Progenitor cell of endocrine pancreas (in vitro differentiated cells): ENCODE measurements at regions not wholly inside any gene's neighbourhood (a gene's known extent, or its start where the extent isn't known, plus 50 kb on each side); places are given as distances from the start of the nearest gene placed in this dataset.
A peak's percentile ranks its signal among the peaks of the same experiment; 100 is the strongest.

Experiments used
- DNase-seq: peaks from one replicate; pipeline ENCODE4 v3.0.0; 2021; ENCODE audit warnings: low spot score; ENCODE audit not compliant: unreplicated experiment
- H3K27ac Mint-ChIP-seq: 2 replicates; pipeline ENCODE4 v1.8.0; 2021; ENCODE audit warnings: mild to moderate bottlenecking, moderate library complexity, mixed read lengths
- H3K27me3 Mint-ChIP-seq: 2 replicates; pipeline ENCODE4 v1.8.0; 2021; ENCODE audit warnings: mixed read lengths
- H3K36me3 Mint-ChIP-seq: 2 replicates; pipeline ENCODE4 v1.8.0; 2022; ENCODE audit warnings: mixed read lengths; ENCODE audit not compliant: insufficient read depth
- H3K4me1 Mint-ChIP-seq: 2 replicates; pipeline ENCODE4 v1.8.0; 2021; ENCODE audit warnings: low read depth, mixed read lengths
- H3K4me3 Mint-ChIP-seq: 2 replicates; pipeline ENCODE4 v1.8.0; 2021; ENCODE audit warnings: low read depth, mild to moderate bottlenecking, moderate library complexity, mixed read lengths
- H3K9me3 Mint-ChIP-seq: 2 replicates; pipeline ENCODE4 v1.8.0; 2021; ENCODE audit warnings: low read depth, mixed read lengths
- TF ChIP-seq, protein P1 (sequence below): fragments of 200-600 bp; sonication (generic); IDR thresholded peaks from one replicate; pipeline ENCODE4 v1.5.0; 2021; ENCODE audit warnings: antibody characterized with exemption, mild to moderate bottlenecking; ENCODE audit not compliant: unreplicated experiment

DNA sequence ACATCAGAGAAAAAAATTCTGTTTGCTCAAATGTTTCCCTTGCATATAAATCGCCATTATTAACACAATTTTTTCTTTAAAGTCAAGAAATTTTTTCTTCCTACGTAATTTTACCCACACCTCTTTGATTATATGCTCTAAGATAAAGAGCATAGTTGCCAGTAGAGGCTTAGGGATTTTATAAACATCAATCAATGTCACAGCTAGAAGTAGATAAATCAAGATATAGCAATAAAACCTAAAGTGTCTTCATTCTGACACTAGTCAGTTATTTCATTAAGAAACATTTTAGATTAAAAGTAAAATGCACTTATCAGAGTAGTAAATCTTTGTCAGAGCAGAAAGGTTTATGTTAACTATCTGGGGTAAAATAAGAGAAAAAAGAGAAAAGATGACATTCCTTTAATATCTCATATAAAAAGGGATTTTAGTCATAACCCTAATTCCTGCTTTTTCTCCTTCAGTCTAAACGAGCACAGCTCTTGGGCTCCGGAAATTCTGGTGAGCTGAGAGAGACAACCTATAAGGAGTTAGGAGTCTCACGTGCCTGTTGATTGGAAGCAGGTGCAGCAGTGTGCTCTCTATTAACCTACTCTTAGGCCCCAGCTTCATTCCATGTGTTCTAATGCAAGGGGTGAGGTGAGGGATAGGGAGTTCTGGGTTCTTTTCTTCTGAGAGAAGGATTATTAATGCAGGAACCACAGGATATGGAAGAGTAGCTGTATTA, 172.4 kb upstream of the GULP1 start:
- H3K4me3 Mint-ChIP-seq = no peak overlapping the region
- no peaks in the 10 kb centered on the region for H3K27me3 Mint-ChIP-seq
- TF ChIP-seq, protein P1, sequence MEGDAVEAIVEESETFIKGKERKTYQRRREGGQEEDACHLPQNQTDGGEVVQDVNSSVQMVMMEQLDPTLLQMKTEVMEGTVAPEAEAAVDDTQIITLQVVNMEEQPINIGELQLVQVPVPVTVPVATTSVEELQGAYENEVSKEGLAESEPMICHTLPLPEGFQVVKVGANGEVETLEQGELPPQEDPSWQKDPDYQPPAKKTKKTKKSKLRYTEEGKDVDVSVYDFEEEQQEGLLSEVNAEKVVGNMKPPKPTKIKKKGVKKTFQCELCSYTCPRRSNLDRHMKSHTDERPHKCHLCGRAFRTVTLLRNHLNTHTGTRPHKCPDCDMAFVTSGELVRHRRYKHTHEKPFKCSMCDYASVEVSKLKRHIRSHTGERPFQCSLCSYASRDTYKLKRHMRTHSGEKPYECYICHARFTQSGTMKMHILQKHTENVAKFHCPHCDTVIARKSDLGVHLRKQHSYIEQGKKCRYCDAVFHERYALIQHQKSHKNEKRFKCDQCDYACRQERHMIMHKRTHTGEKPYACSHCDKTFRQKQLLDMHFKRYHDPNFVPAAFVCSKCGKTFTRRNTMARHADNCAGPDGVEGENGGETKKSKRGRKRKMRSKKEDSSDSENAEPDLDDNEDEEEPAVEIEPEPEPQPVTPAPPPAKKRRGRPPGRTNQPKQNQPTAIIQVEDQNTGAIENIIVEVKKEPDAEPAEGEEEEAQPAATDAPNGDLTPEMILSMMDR = no peak
- H3K4me1 Mint-ChIP-seq = no peaks in the 10 kb centered on the region
- H3K36me3 Mint-ChIP-seq = peaks cover 1% of the 10 kb centered on the region
- peaks cover 3% of the 10 kb centered on the region for H3K9me3 Mint-ChIP-seq
- no peak for DNase-seq
- no peak overlapping the region for H3K27ac Mint-ChIP-seq

DNA sequence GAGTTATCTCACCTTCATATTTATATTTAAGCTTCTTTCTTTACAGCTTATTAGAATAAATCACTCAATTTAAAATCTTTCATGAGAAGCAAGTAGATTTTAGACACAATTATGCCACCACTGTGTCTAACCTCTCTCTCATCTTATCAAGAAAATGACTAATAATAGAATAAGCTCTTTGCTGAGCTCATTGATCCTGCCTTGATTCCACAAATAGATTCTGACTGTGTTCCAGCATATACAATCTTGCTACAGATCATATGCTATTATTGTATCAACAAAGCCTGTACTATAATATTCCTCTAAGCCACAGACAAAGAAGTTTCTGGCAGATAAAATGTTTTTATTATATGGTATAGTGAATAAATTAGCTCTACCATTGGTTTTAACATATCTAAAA, 168.7 kb upstream of the GULP1 start:
- Mint-ChIP-seq H3K9me3 (peaks cover 3% of the 10 kb centered on the region), H3K36me3 (peaks cover 1% of the 10 kb centered on the region), H3K4me1 (no peaks in the 10 kb centered on the region), H3K27ac (no peak overlapping the region), H3K4me3 (peak overlapping the region; percentile 19), H3K27me3 (no peaks in the 10 kb centered on the region)
- DNase-seq = no peak
- TF ChIP-seq, protein P1 = no peak

DNA sequence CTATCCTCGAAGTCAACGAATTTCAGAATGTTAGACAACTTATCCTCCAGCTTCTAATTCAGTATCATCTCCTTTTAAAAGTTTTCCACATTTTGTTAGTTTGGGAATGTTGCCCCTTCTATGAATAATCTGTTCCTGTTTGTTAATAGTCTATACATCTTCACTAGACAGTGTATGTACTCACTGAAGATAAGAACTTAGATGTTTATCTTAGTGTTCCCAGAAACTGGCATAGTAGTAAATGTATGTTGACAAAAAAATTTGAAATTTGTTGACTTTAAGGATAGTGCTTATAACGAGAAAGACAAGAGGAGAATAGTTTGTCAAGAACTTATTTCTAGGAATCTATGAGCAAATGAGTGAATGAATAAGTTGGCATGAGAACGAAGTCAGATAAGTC, 162.0 kb upstream of the GULP1 start:
- H3K9me3 Mint-ChIP-seq = peaks cover 2% of the 10 kb centered on the region
- DNase-seq = no peak
- H3K4me3 Mint-ChIP-seq = no peak overlapping the region

DNA sequence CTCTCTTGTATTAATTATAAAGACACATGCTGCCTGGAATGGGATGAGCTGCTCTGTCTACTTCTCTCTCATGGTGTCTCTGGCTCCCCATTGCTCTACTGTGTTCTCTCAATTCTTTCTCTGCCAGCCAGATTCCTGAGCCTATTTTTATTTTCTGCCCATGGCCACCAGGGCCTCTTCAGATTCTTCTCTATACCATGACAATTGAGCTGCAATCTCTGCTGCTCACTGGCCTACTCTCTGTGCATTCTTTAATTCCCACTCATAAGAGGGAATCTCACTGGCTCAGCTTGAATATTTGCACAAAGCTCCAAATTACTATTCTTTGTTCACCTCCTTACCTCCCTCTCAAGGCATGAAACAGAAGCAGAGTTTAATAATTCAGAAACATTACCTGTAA, 161.4 kb upstream of the GULP1 start:
- no peak for DNase-seq

More for the DNA sequence above, 162.0 kb upstream of the GULP1 start:
- H3K4me1 Mint-ChIP-seq = no peaks in the 10 kb centered on the region
- TF ChIP-seq, protein P1 = no peak
- H3K27ac Mint-ChIP-seq = no peak overlapping the region
- no peaks in the 10 kb centered on the region for H3K27me3 Mint-ChIP-seq
- no peaks in the 10 kb centered on the region for H3K36me3 Mint-ChIP-seq

DNA sequence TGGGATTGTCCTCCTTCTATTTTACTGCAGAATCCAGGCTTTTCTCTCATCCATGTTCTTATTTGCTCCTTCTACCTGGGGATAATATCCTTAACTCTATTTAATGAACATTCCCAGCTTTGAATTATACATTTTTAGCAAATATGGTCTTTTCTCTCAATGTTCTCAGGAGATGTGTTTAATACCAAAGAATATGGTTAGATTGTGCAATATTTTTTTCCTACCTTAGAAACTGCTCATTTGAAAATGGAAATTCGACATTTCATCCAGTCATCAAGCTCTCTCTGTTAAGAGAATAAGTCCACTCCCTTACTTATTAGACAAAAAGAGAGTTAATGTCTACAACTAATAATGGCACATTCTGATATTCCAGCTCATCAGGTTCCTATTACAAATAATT, 160.4 kb upstream of the GULP1 start:
- TF ChIP-seq, protein P1 = no peak
- Mint-ChIP-seq H3K36me3 (no peaks in the 10 kb centered on the region), H3K4me1 (peaks cover 3% of the 10 kb centered on the region), H3K9me3 (peaks cover 5% of the 10 kb centered on the region), H3K27ac (no peak overlapping the region), H3K4me3 (no peak overlapping the region), H3K27me3 (peaks cover 5% of the 10 kb centered on the region)
- DNase-seq = no peak

More for the DNA sequence above, 161.4 kb upstream of the GULP1 start:
- H3K4me1 Mint-ChIP-seq = no peaks in the 10 kb centered on the region
- H3K36me3 Mint-ChIP-seq = no peaks in the 10 kb centered on the region
- peaks cover 5% of the 10 kb centered on the region for H3K27me3 Mint-ChIP-seq
- no peak overlapping the region for H3K4me3 Mint-ChIP-seq
- no peak overlapping the region for H3K27ac Mint-ChIP-seq
- peaks cover 2% of the 10 kb centered on the region for H3K9me3 Mint-ChIP-seq
- TF ChIP-seq, protein P1 = no peak
